ENCODE measurements at regions not wholly inside any gene's neighbourhood (a gene's known extent, or its start where the extent isn't known, plus 50 kb on each side); places are given as distances from the start of the nearest gene placed in this dataset.

DNA sequence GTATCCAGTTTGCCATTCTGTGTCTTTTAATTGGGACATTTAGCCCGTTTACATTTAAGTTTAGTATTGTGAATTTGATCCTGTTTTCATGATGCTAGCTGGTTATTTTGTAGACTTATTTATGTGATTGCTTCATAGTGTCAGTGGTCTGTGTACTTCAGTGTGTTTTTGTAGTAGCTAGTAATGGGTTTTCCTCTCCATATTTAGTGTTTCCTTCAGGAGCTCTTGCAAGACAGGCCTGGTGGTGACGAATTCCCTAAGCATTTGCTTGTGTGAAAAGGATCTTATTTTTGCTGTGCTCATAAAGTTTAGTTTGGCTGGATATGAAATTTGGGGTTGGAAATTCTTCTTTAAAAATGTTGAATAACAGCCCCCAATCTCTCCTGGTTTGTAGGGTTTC, 69.2 kb upstream of the PDC start:
- Histone ChIP-seq H3K27me3 (ENCODE audit: insufficient read depth, low read length) (no peaks in the 10 kb centered on the region), H3K9me3 (ENCODE audit: low read depth, low read length) (no peaks in the 10 kb centered on the region), H3K4me3 (ENCODE audit: low read length) (no peak overlapping the region), H3K4me1 (ENCODE audit: insufficient read depth, low read length) (no peaks in the 10 kb centered on the region)

GRCh38 chr1:186519982-186520381, 59.1 kb upstream of the PDC start:
- Histone ChIP-seq H3K27me3 (ENCODE audit: insufficient read depth, low read length) (no peaks in the 10 kb centered on the region), H3K4me1 (ENCODE audit: insufficient read depth, low read length) (no peaks in the 10 kb centered on the region), H3K9me3 (ENCODE audit: low read depth, low read length) (no peaks in the 10 kb centered on the region), H3K4me3 (ENCODE audit: low read length) (no peak overlapping the region)

- H3K9me3 ChIP-seq (ENCODE audit: low read depth, low read length), result no peaks in the 10 kb centered on the region
- H3K27me3 ChIP-seq (ENCODE audit: insufficient read depth, low read length), result no peaks in the 10 kb centered on the region
- no peak overlapping the region for H3K4me3 ChIP-seq (ENCODE audit: low read length)
- no peaks in the 10 kb centered on the region for H3K4me1 ChIP-seq (ENCODE audit: insufficient read depth, low read length)
Measured at GRCh38 chr1:186518822-186519381, 58.0 kb upstream of the PDC start.

- Histone ChIP-seq H3K27me3 (ENCODE audit: insufficient read depth, low read length) (no peaks in the 10 kb centered on the region), H3K9me3 (ENCODE audit: low read depth, low read length) (no peaks in the 10 kb centered on the region), H3K4me3 (ENCODE audit: low read length) (no peak overlapping the region), H3K4me1 (ENCODE audit: insufficient read depth, low read length) (no peaks in the 10 kb centered on the region)
Measured at GRCh38 chr1:186518395-186518794, 57.5 kb upstream of the PDC start.

GRCh38 chr1:186514367-186514766, 53.5 kb upstream of the PDC start:
- no peaks in the 10 kb centered on the region for H3K27me3 ChIP-seq (ENCODE audit: insufficient read depth, low read length)

GRCh38 chr1:186513526-186513925, 52.6 kb upstream of the PDC start:
- Histone ChIP-seq H3K27me3 (ENCODE audit: insufficient read depth, low read length) (no peaks in the 10 kb centered on the region), H3K4me3 (ENCODE audit: low read length) (no peak overlapping the region), H3K4me1 (ENCODE audit: insufficient read depth, low read length) (peaks cover 17% of the 10 kb centered on the region), H3K9me3 (ENCODE audit: low read depth, low read length) (no peaks in the 10 kb centered on the region)

More at GRCh38 chr1:186514367-186514766, 53.5 kb upstream of the PDC start:
- H3K4me3 ChIP-seq (ENCODE audit: low read length), result no peak overlapping the region
- H3K9me3 ChIP-seq (ENCODE audit: low read depth, low read length), result no peaks in the 10 kb centered on the region
- peaks cover 17% of the 10 kb centered on the region for H3K4me1 ChIP-seq (ENCODE audit: insufficient read depth, low read length)

GRCh38 chr1:186512698-186513457, 52.0 kb upstream of the PDC start:
- H3K9me3 ChIP-seq (ENCODE audit: low read depth, low read length), result no peaks in the 10 kb centered on the region
- peaks cover 17% of the 10 kb centered on the region for H3K4me1 ChIP-seq (ENCODE audit: insufficient read depth, low read length)
- H3K4me3 ChIP-seq (ENCODE audit: low read length), result no peak overlapping the region
- no peaks in the 10 kb centered on the region for H3K27me3 ChIP-seq (ENCODE audit: insufficient read depth, low read length)

GRCh38 chr1:186511761-186512637, 51.1 kb upstream of the PDC start:
- Histone ChIP-seq H3K9me3 (ENCODE audit: low read depth, low read length) (no peaks in the 10 kb centered on the region), H3K27me3 (ENCODE audit: insufficient read depth, low read length) (no peaks in the 10 kb centered on the region), H3K4me3 (ENCODE audit: low read length) (no peak overlapping the region), H3K4me1 (ENCODE audit: insufficient read depth, low read length) (peaks cover 17% of the 10 kb centered on the region)

All from mononuclear cell (primary cell).